Choroid plexus epithelial cell (primary cell): ENCODE measurements at regions not wholly inside any gene's neighbourhood (a gene's known extent, or its start where the extent isn't known, plus 50 kb on each side); places are given as distances from the start of the nearest gene placed in this dataset.

Source experiments
- DNase-seq: peaks from one replicate; pipeline ENCODE4 v3.0.0-alpha.2; 2010; ENCODE audit warnings: low read depth
- H3K4me3 ChIP-seq: 2 replicates; pipeline ENCODE4 v1.5.1; 2011; ENCODE audit warnings: low read depth, mild to moderate bottlenecking, control low read depth, low read length, moderate library complexity
- TF ChIP-seq, protein P1 (sequence below): conservative IDR thresholded peaks from 2 replicates; pipeline ENCODE4 v1.5.1; 2011; ENCODE audit warnings: low read depth, mild to moderate bottlenecking, control low read depth, inconsistent platforms, low read length, moderate library complexity

DNA sequence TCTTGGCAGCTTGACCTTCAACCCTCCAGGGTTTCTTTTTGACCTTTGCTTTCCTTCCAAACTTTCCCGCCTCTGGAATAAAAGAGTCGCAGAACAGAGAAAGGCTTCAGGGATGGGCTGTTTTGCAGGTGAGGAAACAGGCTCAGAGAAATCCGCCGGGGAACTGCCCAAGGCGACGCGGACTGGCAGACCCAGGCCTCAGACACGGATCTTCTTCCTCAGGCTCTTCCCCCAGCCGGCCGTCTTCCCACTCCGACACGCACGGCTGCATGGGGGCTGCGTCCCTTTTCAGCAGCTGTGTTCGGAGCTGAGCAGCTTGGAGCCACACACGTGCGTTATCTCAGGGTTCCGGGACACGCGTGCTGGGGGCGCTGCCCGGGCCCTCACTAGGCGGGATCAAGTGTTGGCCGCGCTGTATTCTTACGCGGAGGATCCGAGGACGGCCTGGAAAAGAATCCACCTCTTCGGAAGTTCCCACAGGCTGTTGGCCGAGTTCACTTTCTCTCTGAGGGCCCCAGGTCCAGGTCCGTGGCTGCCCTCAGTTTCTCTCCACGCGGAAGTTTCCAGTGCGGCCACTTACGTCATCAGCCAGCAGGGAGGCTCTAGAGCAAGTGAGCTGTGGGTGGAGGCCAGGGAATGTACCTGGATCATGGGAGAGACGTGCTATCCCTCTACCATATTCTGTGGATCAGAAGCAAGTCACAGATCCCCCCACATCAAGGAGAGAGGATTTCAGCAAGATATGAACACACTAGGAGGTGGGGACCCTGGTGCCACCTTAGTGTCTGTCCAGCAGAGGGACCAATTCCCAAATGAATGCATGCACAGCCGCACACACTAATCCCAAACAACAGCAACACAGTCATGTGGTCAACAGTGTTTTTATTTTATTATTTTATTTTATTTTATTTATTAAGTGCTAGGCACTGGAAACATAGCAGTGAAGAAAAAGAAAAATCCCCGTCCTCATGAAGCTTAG is 100.4 kb downstream of the ING1 start:
- H3K4me3 ChIP-seq: no peak overlapping the region
- no peak for DNase-seq
- TF ChIP-seq, protein P1, sequence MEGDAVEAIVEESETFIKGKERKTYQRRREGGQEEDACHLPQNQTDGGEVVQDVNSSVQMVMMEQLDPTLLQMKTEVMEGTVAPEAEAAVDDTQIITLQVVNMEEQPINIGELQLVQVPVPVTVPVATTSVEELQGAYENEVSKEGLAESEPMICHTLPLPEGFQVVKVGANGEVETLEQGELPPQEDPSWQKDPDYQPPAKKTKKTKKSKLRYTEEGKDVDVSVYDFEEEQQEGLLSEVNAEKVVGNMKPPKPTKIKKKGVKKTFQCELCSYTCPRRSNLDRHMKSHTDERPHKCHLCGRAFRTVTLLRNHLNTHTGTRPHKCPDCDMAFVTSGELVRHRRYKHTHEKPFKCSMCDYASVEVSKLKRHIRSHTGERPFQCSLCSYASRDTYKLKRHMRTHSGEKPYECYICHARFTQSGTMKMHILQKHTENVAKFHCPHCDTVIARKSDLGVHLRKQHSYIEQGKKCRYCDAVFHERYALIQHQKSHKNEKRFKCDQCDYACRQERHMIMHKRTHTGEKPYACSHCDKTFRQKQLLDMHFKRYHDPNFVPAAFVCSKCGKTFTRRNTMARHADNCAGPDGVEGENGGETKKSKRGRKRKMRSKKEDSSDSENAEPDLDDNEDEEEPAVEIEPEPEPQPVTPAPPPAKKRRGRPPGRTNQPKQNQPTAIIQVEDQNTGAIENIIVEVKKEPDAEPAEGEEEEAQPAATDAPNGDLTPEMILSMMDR: peak; percentile 16

DNA sequence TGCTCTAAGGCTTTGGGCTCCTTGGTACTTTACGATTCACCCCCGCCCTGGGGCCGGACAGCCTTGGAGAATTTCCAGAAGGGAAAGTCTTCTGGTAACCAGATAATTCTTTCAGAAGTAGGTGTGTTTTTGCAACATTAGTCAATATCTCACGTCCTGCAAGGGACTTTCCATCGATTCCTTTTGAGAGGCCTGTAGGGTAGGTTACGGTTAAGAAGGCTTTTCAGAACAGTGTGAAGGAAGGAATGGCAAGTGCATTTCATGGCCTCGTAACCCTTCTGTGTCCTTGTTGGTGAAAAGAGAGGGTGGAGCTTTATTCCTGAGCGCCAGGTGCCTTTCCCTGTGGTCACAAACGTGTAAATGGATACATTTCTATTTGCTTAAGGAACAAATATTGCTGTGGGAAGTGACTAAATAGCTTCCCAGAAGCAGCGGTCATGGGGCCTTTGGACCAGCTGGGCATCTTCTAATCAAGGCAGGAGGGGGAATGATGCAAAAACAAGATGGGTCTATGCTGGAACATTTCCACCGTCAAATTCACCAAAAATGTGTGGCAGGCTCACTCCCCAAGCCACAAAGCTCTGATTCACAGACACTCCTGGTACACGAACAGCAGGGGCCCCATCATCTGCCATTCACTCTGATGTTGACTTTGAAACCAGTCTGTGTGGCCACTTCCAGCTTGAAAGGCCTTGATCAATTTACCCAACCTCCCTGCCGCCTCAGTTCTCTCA is 99.2 kb downstream of the ANKRD10 start:
- H3K4me3 ChIP-seq: no peak overlapping the region
- DNase-seq: peak; percentile 16
- TF ChIP-seq, protein P1: no peak

DNA sequence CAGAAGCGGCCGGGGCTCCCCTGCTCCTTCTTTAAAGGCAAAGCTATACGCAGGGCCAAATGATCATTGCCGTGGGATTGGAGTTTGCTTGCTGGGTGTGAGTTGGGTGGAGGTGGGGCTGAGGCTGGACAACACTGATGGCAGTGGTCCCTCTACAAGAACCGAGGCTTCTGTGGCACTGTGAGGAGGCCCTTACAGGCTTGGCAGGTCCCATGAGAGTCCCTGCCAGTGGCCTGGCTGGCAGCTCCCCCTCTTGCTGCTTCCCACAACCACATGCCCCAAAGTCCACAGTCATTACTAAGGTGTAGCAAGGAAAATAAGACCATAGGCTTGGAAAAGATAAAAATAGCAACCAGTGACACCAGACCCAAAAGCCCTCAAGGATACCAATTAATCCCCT is 98.4 kb downstream of the ANKRD10 start:
- TF ChIP-seq, protein P1: no peak
- no peak for DNase-seq
- no peak overlapping the region for H3K4me3 ChIP-seq

DNA sequence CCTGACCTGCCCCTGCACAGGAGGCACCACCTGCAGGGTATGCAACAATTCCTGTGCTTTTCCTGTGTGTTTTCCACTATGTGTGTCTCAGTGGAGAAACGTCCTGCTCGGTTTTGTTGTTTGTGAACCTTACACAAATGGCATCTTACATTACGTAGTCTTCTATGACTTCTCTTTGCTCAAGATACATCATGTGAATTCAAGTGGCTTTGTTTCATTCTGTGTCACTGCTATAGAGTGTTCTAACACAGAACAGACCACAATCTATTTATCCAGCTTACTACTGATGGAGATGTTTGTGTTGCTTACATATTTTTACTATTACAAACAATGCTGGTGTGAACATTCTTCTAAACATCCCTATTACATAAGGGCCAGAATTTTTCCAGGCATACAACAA is 97.7 kb downstream of the ANKRD10 start:
- TF ChIP-seq, protein P1: no peak
- DNase-seq: no peak
- no peak overlapping the region for H3K4me3 ChIP-seq

DNA sequence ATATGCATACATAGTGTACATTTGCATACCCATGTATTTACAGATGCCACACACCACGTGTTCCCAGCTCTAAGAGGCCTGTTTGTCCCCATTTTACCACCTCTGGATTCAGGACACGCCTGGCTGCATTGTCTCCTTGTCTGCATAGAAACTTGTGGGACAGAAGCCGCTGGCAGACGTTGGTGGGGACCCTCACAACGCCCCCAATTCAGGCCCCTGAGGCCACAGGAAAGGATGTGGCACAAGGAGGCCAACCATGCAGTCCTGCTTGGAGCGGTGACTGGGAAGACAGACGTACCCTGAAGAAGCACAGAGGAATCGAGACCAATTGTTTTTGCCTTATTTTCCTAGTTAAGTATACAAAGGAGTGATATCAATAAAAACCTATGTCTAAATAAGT is 96.1 kb downstream of the ANKRD10 start:
- no peak overlapping the region for H3K4me3 ChIP-seq
- TF ChIP-seq, protein P1: no peak
- no peak for DNase-seq

DNA sequence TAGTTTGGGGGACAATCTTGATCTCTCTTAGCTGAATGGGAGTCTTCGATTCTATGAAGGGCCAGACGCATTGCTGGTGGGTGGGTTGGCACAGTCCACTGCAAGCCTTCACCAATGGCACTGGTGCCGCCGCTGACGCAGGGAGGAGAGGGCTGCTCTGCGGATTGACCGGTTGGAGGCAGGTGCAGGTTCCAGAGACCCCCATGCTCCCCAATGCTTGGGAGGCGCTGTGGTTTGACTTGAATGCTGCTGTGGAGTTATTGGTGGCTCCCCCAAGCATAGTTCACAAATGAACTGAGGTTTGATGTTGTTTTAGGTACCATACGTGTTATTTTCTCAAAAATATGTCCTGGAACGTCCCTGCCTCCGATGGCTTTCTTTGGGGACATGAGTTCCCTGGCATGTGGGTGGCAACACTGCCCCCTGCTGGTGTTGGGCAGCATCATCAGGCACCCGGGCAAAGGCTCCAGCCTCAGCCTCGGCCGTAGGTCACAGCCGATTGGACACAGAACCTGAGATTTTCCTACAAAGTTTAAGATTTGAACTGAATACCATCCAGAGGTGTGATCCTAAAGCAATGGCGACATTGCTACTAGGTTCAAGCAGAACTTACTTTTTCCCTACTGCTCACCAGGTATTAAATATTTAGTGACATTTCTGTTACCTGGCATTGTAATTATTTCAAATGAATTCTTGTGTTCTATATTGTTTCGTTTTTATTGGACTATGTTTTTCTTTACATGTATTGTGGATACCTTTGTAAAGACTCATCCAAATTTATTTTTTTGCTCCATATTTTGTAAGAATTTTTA is 95.5 kb downstream of the ANKRD10 start:
- TF ChIP-seq, protein P1: peak; percentile 99
- H3K4me3 ChIP-seq: no peak overlapping the region
- peak; percentile 72 for DNase-seq
